ENCODE measurements at regions not wholly inside any gene's neighbourhood (a gene's known extent, or its start where the extent isn't known, plus 50 kb on each side); places are given as distances from the start of the nearest gene placed in this dataset.
"Not testable (repeated sequence)": the region's sequence is repeated elsewhere in the genome, so short reads cannot be mapped to it uniquely, and the experiment has no call there.

- ChIA-PET CTCF (no interaction called here), POLR2A (no interaction called here)
- no peak for DNase-seq (ENCODE audit: low read depth, low spot score)
- Histone ChIP-seq H3K27ac (ENCODE audit: low read depth, low read length) (no peak overlapping the region), H3K9me3 (ENCODE audit: control insufficient read depth, insufficient read depth, low read length) (no peaks in the 10 kb centered on the region), H3K4me3 (ENCODE audit: low read depth, low read length) (no peak overlapping the region), H3K27me3 (ENCODE audit: control insufficient read depth, insufficient read depth, low read length) (no peaks in the 10 kb centered on the region)
- TF ChIP-seq CTCF (IDR thresholded peaks at IDR 0.05; ENCODE audit: low read depth, low read length): no peak
Measured at GRCh38 chrX:14351611-14352303, 177.6 kb upstream of the GLRA2 start.

DNA sequence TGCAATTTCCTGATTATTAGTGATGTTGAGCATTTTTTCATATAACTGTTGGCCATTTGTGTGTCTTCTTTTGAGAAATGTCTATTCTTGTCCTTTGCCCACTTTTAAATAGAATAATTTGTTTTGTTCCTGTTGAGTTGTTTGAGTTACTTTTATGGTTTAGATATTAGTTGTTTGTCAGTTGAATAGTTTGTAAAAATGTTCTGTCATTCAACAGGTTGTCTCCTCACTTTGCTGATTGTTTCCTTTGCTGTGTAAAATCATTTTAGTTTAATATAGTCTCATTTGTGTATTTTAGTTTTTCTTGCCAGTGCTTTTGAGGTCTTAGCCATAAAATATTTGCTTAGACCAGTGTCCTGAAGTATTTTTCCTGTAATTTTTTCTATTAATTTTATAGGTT is 181.8 kb upstream of the GLRA2 start:
- Histone ChIP-seq H3K27ac (ENCODE audit: low read depth, low read length) (no peak overlapping the region), H3K4me3 (ENCODE audit: low read depth, low read length) (no peak overlapping the region), H3K9me3 (ENCODE audit: control insufficient read depth, insufficient read depth, low read length) (no peaks in the 10 kb centered on the region), H3K27me3 (ENCODE audit: control insufficient read depth, insufficient read depth, low read length) (no peaks in the 10 kb centered on the region)
- ChIA-PET POLR2A (no interaction called here), CTCF (no interaction called here)
- TF ChIP-seq CTCF (IDR thresholded peaks at IDR 0.05; ENCODE audit: low read depth, low read length): no peak
- DNase-seq (ENCODE audit: low read depth, low spot score): no peak

- no peak for DNase-seq (ENCODE audit: low read depth, low spot score)
- Histone ChIP-seq H3K4me3 (ENCODE audit: low read depth, low read length) (no peak overlapping the region), H3K27me3 (ENCODE audit: control insufficient read depth, insufficient read depth, low read length) (no peaks in the 10 kb centered on the region), H3K9me3 (ENCODE audit: control insufficient read depth, insufficient read depth, low read length) (no peaks in the 10 kb centered on the region), H3K27ac (ENCODE audit: low read depth, low read length) (no peak overlapping the region)
- TF ChIP-seq CTCF (IDR thresholded peaks at IDR 0.05; ENCODE audit: low read depth, low read length): no peak
- ChIA-PET CTCF (no interaction called here), POLR2A (no interaction called here)
Measured at GRCh38 chrX:14344172-14344940, 185.0 kb upstream of the GLRA2 start.

- DNase-seq (ENCODE audit: low read depth, low spot score): no peak
- CTCF ChIA-PET: no interaction called here
- POLR2A ChIA-PET: no interaction called here
- TF ChIP-seq CTCF (IDR thresholded peaks at IDR 0.05; ENCODE audit: low read depth, low read length): no peak
- no peaks in the 10 kb centered on the region for H3K27me3 ChIP-seq (ENCODE audit: control insufficient read depth, insufficient read depth, low read length)
- no peak overlapping the region for H3K4me3 ChIP-seq (ENCODE audit: low read depth, low read length)
- H3K27ac ChIP-seq (ENCODE audit: low read depth, low read length): no peak overlapping the region
- no peaks in the 10 kb centered on the region for H3K9me3 ChIP-seq (ENCODE audit: control insufficient read depth, insufficient read depth, low read length)
Measured at GRCh38 chrX:14309431-14309830, 219.9 kb upstream of the GLRA2 start.

DNA sequence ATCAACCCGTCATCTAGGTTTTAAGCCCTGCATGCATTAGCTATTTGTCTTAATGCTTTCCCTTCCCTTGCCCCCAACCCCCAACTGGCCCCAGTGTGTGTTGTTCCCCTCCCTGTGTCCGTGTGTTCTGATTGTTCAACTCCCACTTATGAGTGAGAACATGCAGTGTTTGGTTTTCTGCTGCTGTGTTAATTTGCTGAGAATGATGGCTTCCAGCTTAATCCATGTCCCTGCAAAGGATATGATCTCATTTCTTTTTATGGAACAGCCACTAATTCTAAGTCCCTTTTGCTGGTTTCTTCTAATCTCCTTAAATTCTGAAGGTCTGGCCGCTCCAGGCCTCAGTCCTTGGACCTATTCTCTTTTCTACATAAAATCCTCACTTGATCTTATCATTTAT is 220.4 kb upstream of the GLRA2 start:
- CTCF ChIA-PET; H3K9me3 ChIP-seq (ENCODE audit: control insufficient read depth, insufficient read depth, low read length); H3K4me3 ChIP-seq (ENCODE audit: low read depth, low read length); POLR2A ChIA-PET; DNase-seq (ENCODE audit: low read depth, low spot score); H3K27ac ChIP-seq (ENCODE audit: low read depth, low read length); H3K27me3 ChIP-seq (ENCODE audit: control insufficient read depth, insufficient read depth, low read length): not testable (repeated sequence)

Data from AG04450 (cell line).